GM18498 (cell line): ENCODE measurements at regions not wholly inside any gene's neighbourhood (a gene's known extent, or its start where the extent isn't known, plus 50 kb on each side); places are given as distances from the start of the nearest gene placed in this dataset.
A peak's percentile ranks its signal among the peaks of the same experiment; 100 is the strongest.
"Not testable (repeated sequence)": the region's sequence is repeated elsewhere in the genome, so short reads cannot be mapped to it uniquely, and the experiment has no call there.

ENCODE experiments used
- ATAC-seq: cut with Tn5 transposase; IDR thresholded peaks from one replicate; pipeline ENCODE4 v1.9.1; 2021; ENCODE audit warnings: mild to moderate bottlenecking, moderate library complexity; ENCODE audit not compliant: unreplicated experiment

DNA sequence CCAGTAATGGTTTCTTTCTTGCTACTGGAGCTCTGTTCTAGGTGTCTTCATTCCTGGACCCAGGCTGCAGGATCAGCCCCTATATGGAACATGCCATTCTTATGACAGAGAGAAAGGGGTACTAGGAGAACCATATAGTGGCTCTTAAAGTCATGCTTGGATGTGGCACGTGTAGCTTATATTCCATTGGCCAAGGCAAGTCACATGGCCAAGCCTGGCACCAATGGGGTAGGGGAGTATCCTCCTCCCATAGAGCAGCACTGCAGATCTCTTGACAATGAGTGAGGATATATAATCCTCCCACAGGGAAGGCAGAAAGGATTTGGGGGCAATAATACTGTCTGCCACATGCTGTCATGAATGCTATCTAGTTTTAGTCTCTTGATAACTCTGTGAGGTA is 193.3 kb downstream of the PALM2AKAP2 start:
- no peak for ATAC-seq

DNA sequence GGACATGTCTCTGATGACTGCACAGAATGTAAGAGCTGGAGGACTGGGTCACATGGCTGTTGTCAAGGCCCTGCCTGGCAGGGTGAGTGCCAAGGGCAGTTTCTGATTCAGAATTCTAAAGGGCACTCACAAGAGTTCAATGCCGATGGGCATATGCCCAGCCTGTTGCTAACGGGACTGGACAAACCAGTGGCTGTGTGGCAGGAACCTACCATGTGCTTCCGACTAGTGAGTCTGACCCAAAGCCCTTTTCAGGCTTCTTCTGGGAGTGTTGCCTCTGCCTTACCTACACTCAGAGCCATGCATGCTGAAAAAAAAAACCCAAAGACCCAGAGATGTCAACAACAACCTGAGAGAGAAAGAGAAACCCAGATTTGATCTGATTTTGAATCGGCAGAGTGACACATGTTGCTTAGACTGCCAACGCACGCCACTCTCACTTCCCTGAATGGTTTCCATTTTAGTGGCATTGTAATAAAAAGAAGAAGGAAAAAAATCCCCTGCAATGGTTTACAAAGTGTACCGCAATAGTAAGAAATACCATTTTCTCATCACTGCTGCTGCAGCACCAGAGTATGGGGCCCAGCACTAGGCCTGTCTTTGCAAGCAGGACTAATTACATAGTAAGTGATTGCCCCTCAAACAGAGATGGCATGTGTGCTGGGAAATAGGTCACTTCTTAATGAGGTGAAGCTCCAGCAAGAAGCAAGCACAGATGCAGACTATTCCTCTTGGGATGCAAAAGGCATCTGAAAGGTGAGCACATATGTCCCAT is 194.3 kb downstream of the PALM2AKAP2 start:
- peak; percentile 85 for ATAC-seq

DNA sequence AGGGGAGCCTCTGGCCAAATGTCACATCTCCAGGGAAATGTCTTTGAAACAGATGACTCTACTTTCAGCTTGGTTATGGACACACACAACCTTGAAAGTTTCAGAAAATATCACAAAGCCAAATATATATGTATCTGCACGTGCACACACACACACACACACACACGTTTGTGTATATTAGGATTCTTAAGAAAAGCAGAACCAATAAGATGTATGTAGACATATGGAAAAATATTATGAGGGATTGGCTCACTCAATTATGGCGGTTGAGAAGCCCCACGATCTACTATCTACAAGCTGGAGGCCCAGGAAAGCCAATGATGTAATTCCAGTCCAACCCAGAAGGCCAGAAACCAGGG is 194.9 kb downstream of the PALM2AKAP2 start:
- ATAC-seq = no peak

DNA sequence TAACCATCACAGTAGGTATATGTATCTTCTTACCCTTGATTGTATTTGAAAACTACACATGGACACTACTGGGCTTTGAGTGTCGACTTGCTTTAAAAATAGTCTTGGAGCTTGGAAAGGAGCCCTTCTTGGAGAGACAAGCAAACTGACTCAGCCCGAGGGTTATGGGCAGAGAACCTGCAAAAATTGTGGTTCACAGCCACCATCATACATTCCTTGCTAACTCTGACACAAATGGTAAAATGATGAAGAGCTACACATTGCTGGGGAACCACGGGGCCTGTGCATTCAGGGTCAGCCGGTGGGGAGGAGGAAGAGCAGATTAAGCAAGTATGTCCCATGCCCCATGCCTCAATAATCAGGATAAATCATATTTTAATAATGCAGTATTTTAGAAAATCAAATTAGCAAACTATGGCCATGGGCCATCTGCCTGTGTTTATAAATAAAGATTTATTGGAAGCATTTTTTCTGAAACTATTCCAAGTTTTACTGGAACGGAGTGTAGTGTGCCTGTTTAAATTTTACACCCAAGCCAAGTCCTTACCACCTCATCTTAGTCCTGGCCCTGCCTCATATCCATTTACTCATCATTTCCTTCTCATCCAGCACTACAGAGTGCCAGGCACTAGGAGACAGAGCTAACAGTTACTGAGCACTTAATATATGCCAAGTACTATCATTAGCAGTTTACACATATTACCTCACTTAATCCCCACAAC is 195.7 kb downstream of the PALM2AKAP2 start:
- ATAC-seq = no peak

DNA sequence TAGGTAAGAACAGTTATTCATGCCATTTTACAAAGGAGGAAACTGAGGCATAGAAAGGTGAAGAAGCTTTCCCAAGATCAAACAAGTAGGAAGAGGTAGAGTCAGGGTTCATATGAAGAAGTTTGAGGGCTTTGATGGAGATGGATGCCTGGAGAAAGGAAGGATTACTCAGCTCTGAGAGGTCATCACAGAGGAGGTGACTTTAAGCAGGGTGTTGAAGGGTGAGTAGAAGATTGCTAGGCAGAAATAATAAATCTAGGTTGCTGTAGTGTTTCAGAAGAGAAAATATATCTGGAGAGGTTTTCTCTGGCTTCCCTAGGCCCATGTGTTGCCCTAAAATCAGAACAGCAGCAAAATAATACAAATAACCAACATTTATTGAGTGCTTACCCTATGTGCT is 196.3 kb downstream of the PALM2AKAP2 start:
- ATAC-seq = no peak

DNA sequence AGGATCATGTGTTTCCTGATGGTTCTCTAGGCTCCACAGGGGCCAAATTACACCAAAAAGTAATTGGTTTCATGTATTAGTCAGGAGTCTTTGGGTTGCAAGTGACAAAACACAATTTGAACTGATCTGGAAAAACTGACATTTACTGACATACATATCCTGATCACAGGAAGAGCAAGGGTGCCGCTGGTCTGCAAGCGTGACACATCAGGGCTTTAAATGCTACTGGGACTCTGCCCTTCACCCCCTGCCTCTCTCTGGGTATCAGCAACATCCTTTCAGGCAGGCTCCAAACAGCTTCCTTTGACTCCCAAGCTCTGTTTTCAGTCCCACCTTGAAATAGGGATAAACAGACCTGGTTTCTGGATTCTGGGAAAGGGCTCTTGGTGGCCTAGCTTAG is 197.5 kb downstream of the PALM2AKAP2 start:
- no peak for ATAC-seq

DNA sequence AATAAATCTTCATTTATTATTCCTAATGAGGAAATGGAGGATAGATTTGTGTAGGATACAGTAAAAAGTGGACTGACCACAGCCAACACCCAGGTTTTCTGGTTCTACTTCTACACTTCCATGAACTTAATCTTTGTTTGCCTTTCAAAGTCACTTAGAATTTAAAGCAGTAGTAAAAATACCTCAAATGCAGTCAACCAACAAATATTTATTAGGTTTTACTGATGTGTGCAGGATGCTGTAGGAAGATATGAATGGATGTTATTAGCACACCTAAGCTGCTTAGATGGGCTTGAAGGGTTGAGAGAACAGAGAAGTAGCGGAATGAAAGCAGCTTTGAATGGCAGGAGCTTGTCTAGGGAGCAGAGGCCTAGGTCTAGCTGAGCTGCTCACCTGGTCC is 201.1 kb downstream of the PALM2AKAP2 start:
- no peak for ATAC-seq

DNA sequence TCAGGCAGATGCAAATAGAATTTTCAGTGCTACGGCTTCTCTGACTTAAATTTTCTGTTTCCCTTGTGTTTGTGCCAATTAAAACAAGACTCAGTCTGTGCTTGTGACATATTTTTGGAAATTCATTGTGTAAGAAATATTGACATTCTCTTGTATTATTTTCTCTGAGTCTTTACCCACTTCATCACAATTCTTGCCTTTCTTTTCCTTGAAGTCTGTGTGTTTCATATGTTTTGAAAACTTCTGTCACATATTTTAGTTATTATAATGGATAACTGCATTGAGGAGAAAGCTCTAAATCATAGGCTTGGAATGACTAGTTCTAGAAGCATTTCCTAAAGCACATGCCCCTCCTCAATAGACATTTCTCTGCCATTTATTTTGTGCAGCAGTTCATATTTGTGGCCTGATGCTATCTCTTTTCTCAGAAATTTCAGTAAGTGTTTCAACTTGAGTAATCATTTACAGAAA is 206.6 kb downstream of the PALM2AKAP2 start:
- no peak for ATAC-seq

DNA sequence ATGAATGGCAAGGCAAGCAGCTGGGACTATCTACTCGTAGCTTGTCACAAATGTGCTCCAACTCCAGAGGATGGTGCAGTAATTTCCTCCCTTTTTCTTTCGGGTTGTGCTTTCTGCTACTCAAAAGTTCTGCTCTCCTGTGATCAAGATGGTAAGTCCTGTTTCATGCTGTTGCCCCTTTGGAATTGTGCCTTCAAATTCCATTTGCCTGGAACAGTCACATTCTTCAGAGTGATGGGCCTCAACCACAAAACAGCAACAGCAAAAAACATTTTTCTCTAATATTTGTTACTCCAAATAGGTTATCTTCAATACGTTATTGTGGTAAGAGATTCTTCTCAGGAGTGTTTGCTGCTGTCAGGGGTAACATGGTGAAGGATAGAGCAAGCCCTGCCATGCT is 209.3 kb downstream of the PALM2AKAP2 start:
- ATAC-seq = no peak

DNA sequence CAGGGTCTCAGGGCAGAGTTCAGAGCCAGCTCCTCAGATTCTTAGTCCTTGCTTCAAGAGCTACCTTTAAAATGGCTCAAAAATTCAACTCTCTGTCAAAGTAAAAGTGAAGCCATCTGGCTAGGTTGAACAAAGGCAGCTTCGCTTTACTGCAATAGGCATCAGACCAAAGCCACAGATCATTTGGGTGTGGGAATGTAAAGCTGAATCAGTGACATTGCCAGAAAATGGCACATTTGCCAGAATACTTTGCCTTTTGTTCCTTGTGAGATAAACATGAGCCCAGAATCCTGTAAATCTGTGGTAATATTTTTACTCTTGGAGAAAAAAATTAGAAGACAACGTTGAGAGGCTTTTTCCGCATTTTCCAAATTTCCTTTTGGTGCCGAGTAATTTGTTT is 210.5 kb downstream of the PALM2AKAP2 start:
- no peak for ATAC-seq

DNA sequence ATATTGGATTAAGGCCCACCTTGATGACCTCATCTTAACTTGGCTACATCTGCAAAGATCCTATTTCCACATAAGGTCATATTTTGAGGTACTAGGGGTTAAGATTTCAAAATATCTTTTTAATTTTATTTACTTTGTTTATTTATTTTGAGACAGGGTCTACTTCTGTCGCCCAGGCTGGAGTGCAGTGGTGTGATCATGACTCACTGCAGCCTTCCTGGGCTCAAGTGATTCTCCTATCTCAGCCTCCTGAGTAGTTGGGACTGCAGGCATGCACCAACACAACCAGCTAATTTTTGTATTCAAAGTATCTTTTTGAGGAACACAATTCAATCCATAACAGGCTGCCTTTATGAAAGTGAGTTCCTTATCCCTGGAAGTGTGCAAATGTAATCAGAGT is 212.3 kb downstream of the PALM2AKAP2 start:
- ATAC-seq = no peak

DNA sequence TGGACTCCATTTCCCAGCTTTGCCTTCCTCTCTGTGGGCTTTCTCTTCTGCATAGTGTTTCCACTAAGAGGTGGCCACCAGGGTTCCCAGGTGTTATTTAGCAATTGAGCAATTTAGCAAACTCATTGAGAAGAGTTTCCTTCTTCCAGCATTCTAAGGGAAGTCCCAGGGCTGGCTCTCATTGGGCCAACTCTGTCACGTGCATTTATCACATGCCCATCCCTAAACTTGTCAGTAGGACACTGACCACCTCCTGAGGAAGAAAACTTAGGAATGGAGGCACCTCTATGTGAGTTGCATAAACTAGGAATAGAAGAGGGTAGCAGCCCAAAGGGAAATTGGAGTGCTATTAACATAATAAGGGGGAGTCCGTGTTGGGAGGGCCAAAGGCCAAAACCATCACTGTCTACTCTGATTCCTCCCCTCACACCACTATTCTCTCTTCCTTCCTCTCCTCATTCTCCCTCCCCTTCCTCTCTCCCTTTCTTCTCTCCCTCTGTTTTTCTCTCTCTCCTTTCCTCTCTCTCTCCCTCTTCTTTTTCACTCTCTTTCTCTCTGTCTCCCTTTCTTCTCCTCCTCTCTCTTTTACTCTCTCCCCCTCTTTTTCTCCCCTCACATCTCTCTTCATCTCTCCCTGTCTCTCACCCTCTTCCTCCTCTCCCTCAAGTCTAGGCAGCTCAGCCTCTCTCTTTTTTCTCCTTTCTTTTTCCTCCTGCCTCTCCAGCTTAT is 213.4 kb downstream of the PALM2AKAP2 start:
- no peak for ATAC-seq

DNA sequence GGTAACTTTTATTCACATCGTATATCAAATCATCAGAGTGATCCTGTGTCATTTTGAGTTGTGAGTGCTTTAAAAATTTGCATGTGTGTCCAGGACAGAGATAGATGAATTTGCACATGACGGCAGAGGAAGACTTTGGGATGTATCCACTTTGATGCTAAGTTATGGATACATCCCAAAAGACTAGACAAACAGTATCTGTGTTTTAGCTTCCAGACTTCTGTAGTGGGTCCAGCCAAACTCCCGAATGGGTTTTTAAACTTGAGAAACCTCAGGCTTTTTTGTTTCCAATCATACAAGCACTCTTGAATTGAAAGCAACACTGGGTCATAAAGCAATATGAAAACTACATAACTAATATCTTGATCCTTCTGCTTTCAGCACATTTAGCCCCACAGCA is 213.8 kb downstream of the C9orf152 start:
- ATAC-seq = no peak

DNA sequence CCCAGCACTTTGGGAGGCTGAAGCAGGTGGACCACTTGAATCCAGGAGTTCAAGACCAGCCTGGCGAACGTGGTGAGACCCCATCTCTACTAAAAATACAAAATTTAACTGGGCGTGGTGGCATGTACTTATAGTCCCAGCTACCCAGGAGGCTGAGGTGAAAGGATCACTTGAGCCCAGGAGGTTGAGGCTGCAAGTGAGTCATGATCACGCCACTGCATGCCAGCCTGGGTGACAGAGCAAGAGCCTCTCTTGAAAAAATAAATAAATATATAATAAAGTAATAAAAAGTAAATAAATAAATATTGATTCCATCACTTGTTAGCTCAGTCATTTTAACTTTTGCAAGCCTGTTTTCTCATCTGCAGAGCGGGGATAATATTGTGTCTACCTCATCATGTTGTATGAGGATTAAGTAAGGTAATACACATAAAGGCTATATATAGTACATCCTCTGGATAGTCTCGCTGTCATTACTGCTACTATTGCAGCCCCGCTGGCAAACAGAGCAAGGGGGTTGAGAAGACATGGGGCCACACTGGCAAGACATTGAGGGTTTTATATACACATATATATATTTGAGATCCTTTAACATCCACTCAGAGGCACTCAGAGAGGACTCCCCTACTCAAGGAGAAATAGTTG is 210.9 kb downstream of the C9orf152 start:
- ATAC-seq = no peak

DNA sequence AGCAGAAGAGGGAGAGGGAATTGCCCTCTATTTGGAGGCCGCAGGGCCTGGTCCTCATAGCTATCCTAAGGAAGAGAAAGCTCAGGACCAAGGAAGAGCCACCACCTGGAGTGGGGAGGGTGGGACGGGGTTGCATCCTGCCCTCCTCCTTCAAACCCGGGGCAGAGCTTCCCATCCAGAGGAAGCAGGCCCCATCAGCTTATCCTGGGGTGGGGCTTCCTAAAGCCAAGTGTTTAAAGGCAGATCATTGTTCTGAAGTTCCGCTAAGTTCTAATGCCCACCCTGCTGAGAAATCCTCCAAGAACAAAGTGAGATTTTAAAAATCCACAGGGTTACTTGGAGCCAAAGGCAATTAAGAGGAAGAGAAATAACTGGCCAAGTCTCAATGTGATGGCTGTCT is 210.3 kb downstream of the C9orf152 start:
- no peak for ATAC-seq

DNA sequence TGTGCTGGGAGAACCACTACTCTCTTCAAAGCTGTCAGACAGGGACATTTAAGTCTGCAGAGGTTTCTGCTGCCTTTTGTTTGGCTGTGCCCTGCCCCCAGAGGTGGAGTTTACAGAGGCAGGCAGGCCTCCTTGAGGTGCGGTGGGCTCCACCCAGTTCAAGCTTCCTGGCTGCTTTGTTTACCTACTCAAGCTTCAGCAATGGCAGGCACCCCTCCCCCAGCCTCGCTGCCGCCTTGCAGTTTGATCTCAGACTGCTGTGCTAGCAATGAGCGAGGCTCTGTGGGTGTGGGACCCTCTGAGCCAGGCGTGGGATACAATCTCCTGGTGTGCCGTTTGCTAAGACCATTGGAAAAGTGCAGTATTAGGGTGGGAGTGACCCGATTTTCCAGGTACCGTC is 202.4 kb downstream of the C9orf152 start:
- not testable (repeated sequence) for ATAC-seq

DNA sequence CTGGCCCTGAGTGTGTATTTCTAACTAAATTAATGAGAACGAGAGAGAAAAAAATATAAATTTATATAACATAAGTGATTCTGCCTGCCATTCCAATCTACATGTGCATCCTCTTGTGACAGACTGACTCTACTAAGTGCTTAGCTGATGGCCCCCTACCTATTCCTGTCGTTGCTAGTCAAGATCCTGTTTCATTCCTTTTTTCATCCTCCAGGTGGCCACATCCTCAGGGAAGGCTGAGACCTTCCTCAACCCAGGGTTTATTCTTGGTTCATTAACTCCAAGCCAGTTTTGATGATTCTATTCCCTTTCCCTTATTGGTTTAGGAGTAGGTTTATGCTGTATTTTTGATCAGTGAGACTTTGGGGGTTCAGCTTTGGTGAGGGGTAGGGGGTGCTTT is 201.3 kb downstream of the C9orf152 start:
- ATAC-seq = no peak

DNA sequence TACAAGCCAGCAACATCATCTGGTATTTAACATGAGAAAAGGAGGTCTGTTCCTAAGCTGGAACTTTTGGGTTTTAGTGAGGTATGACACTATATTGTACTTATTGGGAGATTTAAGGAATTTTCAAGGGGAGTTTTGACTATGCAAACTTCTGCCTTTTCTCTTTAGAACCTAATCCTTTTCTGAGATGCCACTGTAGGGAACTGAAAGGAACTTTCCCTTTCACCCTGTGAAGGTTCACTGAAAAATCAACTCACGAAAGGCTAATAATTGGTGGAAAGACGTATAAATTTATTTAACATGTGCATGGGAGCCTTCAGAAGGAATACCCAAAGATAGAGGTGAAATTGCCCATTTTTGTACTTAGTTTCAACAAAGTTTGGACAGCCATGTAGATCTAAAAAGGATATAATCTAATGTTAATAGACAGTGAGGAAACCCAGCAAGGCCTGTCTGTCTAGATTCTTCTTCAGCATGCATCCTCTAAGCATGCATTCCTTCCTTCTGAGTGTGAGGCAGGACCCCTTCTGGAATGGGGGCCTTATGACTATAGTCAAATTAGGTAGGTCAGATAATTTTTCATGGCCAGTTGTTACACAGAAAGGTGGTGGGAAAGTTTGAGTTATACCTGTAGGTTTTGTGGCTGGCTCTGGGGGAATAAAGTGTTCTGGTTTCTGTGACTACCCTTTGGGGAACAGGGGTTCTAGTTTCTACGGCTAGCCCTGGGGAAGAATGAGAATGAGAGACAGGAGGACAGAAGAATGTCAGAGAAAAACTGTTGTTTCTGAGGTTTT is 200.3 kb downstream of the C9orf152 start:
- ATAC-seq = peak; percentile 67

DNA sequence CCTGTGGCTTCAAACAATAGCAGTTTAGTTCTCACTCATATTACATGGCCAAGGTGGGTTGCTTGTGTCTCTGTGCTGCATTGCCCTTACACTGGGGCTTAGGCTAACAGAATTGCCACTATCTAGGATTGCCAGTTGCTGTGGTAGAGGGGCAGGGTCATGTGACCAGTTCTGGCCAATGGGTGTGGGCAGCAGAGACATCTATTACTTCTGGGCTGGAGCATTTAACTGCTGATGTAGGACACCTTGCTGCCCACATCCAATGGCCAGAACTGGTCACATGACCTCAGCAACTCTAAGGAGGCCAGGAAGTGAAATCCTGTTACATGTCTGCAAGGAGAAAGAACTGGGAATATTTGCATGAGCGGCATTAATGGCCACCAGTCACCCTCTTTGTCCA is 199.3 kb downstream of the C9orf152 start:
- ATAC-seq = no peak

DNA sequence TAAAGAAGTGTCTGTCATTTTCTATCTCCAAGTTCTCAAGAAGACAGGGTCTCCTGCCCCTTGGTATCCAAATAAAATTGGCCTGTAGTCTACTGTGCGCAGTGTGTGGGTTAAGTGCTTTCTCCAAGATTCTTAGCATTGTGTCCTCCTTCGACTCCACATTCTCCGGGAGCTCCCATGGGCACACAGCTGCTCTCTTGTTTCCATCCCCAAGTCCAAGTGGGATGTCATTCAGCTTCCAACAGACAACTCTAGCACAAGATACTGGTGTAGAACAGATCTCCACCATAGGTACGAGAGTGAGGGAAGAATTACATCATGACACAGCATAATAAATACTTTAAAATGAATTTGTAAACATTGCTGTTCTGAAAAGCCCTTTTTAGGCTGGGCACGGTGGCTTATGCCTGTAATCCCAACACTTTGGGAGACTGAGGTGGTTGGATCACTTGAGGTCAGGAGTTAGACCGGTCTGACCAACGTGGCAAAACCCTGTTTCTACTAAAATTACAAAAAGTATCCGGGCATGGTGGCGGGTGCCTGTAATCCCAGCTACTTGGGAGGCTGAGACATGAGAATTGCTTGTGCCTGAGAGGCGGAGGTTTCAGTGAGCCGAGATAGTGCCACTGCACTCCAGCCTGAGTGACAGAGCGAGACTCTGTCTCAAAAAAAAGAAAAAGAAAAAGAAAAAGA is 196.2 kb downstream of the C9orf152 start:
- ATAC-seq = no peak
